ENCODE measurements at regions not wholly inside any gene's neighbourhood (a gene's known extent, or its start where the extent isn't known, plus 50 kb on each side); places are given as distances from the start of the nearest gene placed in this dataset.

- TF ChIP-seq POLR2A (IDR thresholded peaks at IDR 0.05) (no peak), POLR2AphosphoS5 (IDR thresholded peaks at IDR 0.05) (no peak), EP300 (IDR thresholded peaks at IDR 0.05) (no peak)
- TF ChIP-seq, protein P1, sequence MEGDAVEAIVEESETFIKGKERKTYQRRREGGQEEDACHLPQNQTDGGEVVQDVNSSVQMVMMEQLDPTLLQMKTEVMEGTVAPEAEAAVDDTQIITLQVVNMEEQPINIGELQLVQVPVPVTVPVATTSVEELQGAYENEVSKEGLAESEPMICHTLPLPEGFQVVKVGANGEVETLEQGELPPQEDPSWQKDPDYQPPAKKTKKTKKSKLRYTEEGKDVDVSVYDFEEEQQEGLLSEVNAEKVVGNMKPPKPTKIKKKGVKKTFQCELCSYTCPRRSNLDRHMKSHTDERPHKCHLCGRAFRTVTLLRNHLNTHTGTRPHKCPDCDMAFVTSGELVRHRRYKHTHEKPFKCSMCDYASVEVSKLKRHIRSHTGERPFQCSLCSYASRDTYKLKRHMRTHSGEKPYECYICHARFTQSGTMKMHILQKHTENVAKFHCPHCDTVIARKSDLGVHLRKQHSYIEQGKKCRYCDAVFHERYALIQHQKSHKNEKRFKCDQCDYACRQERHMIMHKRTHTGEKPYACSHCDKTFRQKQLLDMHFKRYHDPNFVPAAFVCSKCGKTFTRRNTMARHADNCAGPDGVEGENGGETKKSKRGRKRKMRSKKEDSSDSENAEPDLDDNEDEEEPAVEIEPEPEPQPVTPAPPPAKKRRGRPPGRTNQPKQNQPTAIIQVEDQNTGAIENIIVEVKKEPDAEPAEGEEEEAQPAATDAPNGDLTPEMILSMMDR (IDR thresholded peaks at IDR 0.05), result no peak
- WGBS, 5 donors, result 74 to 79% (median 76%) methylated on average over 7 of the region's 7 CpGs
- Histone ChIP-seq H3K4me3 (no peak overlapping the region), H3K4me1 (no peaks in the 10 kb centered on the region), H3K27ac (no peak overlapping the region), H3K9me3 (no peaks in the 10 kb centered on the region), H3K36me3 (no peaks in the 10 kb centered on the region), H3K27me3 (no peaks in the 10 kb centered on the region)
- DNase-seq, result no peak
- intact Hi-C loops (cut with DNase I; ENCODE audit: low total_unique reads), result no loop called here
Measured at GRCh38 chr20:52766645-52767435, 205.3 kb upstream of the TSHZ2 start.

GRCh38 chr20:52763321-52763853 lies 208.8 kb upstream of the TSHZ2 start:
- no peaks in the 10 kb centered on the region for H3K36me3 ChIP-seq
- intact Hi-C loops (cut with DNase I; ENCODE audit: low total_unique reads), result no loop called here
- TF ChIP-seq POLR2A (IDR thresholded peaks at IDR 0.05), result no peak
- TF ChIP-seq, protein P1 (IDR thresholded peaks at IDR 0.05), result no peak
- no peak for TF ChIP-seq POLR2AphosphoS5 (IDR thresholded peaks at IDR 0.05)
- no peak for TF ChIP-seq EP300 (IDR thresholded peaks at IDR 0.05)
- H3K4me3 ChIP-seq, result no peak overlapping the region
- DNase-seq, result peak in 1 of 2 donors; percentile 17
- H3K27ac ChIP-seq, result no peak overlapping the region
- WGBS, 5 donors, result 81 to 87% (median 87%) methylated on average over 9 of the region's 9 CpGs
- peaks cover 0 to 4% (median 0%) of the 10 kb centered on the region in 4 donors for H3K9me3 ChIP-seq
- no peaks in the 10 kb centered on the region for H3K4me1 ChIP-seq
- no peaks in the 10 kb centered on the region for H3K27me3 ChIP-seq

DNA sequence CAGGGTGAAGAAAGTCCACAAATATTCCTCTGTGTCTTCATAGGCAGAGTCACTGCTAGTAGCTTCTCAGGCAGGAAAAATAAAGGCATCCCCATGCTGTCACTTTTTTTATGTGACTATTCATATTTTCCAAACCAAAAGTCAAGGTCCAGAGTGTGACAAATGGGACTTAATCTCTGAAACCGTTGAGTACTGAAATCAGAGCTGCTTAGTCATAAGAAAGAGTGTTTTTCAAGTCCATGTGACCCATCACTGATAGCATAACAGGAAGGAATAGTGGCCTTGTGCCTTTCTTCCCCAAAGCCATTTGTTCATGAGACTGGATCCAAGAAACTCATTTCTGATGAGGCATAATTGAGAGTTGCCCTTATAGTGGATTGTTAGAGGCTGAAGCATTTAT lies 210.3 kb upstream of the TSHZ2 start:
- intact Hi-C loops (cut with DNase I; ENCODE audit: low total_unique reads), result no loop called here
- H3K4me3 ChIP-seq, result no peak overlapping the region
- no peaks in the 10 kb centered on the region for H3K27me3 ChIP-seq
- no peaks in the 10 kb centered on the region for H3K36me3 ChIP-seq
- TF ChIP-seq POLR2A (IDR thresholded peaks at IDR 0.05) (no peak), POLR2AphosphoS5 (IDR thresholded peaks at IDR 0.05) (no peak), EP300 (IDR thresholded peaks at IDR 0.05) (no peak)
- TF ChIP-seq, protein P1 (IDR thresholded peaks at IDR 0.05), result no peak
- H3K9me3 ChIP-seq, result peaks cover 0 to 4% (median 0%) of the 10 kb centered on the region in 4 donors
- no peaks in the 10 kb centered on the region for H3K4me1 ChIP-seq
- no peak for DNase-seq
- 6 to 29% (median 10%) methylated on average over 1 of the region's 1 CpG for WGBS, 5 donors
- no peak overlapping the region for H3K27ac ChIP-seq

GRCh38 chr20:52760791-52761190 lies 211.4 kb upstream of the TSHZ2 start:
- WGBS, 5 donors, result 76 to 93% (median 88%) methylated on average over 3 of the region's 3 CpGs
- no peaks in the 10 kb centered on the region for H3K27me3 ChIP-seq
- no peak overlapping the region for H3K27ac ChIP-seq
- no peaks in the 10 kb centered on the region for H3K36me3 ChIP-seq
- no peak for TF ChIP-seq POLR2AphosphoS5 (IDR thresholded peaks at IDR 0.05)
- no peak for TF ChIP-seq EP300 (IDR thresholded peaks at IDR 0.05)
- TF ChIP-seq, protein P1 (IDR thresholded peaks at IDR 0.05), result no peak
- TF ChIP-seq POLR2A (IDR thresholded peaks at IDR 0.05), result no peak
- H3K9me3 ChIP-seq, result peaks cover 0 to 4% (median 0%) of the 10 kb centered on the region in 4 donors
- no peak for DNase-seq
- intact Hi-C loops (cut with DNase I; ENCODE audit: low total_unique reads), result no loop called here
- H3K4me3 ChIP-seq, result no peak overlapping the region
- no peaks in the 10 kb centered on the region for H3K4me1 ChIP-seq
